WTC11 (cell line): ENCODE measurements at regions not wholly inside any gene's neighbourhood (a gene's known extent, or its start where the extent isn't known, plus 50 kb on each side); places are given as distances from the start of the nearest gene placed in this dataset.

ENCODE experiments used
- ATAC-seq: fragments of 200-7000 bp; cut with Tn5 transposase; 2 replicates; pipeline ENCODE4 v1.10.0; 2021; ENCODE audit warnings: mild to moderate bottlenecking, moderate library complexity
- CTCF ChIA-PET: fragments of 300-600 bp; sonication (Branson Sonifier 250); formaldehyde crosslinking; loops from one replicate; lab custom pipeline; 2021; ENCODE audit warnings: antibody characterized with exemption; lab: Charles Lee
- POLR2A ChIA-PET: fragments of 350-600 bp; sonication (Branson Sonifier 250); formaldehyde crosslinking; loops from one replicate; lab custom pipeline; 2021; ENCODE audit warnings: antibody characterized with exemption; lab: Charles Lee
- DNase-seq: peaks from one replicate; pipeline ENCODE4 v3.0.0; 2021; ENCODE audit warnings: low spot score
- H3K27ac Mint-ChIP-seq: 2 replicates; pipeline ENCODE4 v1.8.0; 2021; ENCODE audit warnings: mixed read lengths
- H3K27me3 Mint-ChIP-seq: 2 replicates; pipeline ENCODE4 v1.8.0; 2021; ENCODE audit warnings: low read depth, mild to moderate bottlenecking, moderate library complexity, mixed read lengths
- H3K36me3 Mint-ChIP-seq: 2 replicates; pipeline ENCODE4 v1.8.0; 2021; ENCODE audit warnings: mixed read lengths
- H3K4me1 Mint-ChIP-seq: 2 replicates; pipeline ENCODE4 v1.8.0; 2022; ENCODE audit warnings: mixed read lengths
- H3K4me3 Mint-ChIP-seq: 2 replicates; pipeline ENCODE4 v1.8.0; 2021; ENCODE audit warnings: mild to moderate bottlenecking, moderate library complexity, mixed read lengths
- H3K9me3 Mint-ChIP-seq: 2 replicates; pipeline ENCODE4 v1.8.0; 2021; ENCODE audit warnings: mixed read lengths
- CBFB ChIP-seq: sonication (generic); formaldehyde crosslinking; IDR thresholded peaks from 2 replicates; pipeline ENCODE4 v1.8.1; 2022; ENCODE audit warnings: mild to moderate bottlenecking, low read depth, missing genetic modification reagents
- CREM ChIP-seq: sonication (generic); formaldehyde crosslinking; IDR thresholded peaks from 2 replicates; pipeline ENCODE4 v1.8.1; 2022; ENCODE audit warnings: mild to moderate bottlenecking, missing genetic modification reagents, moderate library complexity
- EMX1 ChIP-seq: fragments of 250-450 bp; sonication (Bioruptor Pico); IDR thresholded peaks from 2 replicates; pipeline ENCODE4 v1.8.0; 2021; ENCODE audit warnings: mild to moderate bottlenecking
- GRHL2 ChIP-seq: fragments of 250-450 bp; sonication (Bioruptor Pico); IDR thresholded peaks from 2 replicates; pipeline ENCODE4 v1.8.0; 2022; ENCODE audit warnings: mild to moderate bottlenecking, moderate library complexity; ENCODE audit not compliant: insufficient replicate concordance, severe bottlenecking
- NFE2L1 ChIP-seq: sonication (generic); formaldehyde crosslinking; IDR thresholded peaks from 2 replicates; pipeline ENCODE4 v1.8.1; 2023; ENCODE audit warnings: missing genetic modification reagents
- OVOL2 ChIP-seq: fragments of 250-450 bp; sonication (Bioruptor Pico); IDR thresholded peaks from 2 replicates; pipeline ENCODE4 v1.9.0; 2021; ENCODE audit warnings: mild to moderate bottlenecking, borderline replicate concordance
- SOX15 ChIP-seq: fragments of 250-450 bp; sonication (Bioruptor Pico); IDR thresholded peaks from 2 replicates; pipeline ENCODE4 v1.9.0; 2021; ENCODE audit warnings: mild to moderate bottlenecking
- TCF7 ChIP-seq: sonication (generic); formaldehyde crosslinking; IDR thresholded peaks from 2 replicates; pipeline ENCODE4 v1.8.0; 2022; ENCODE audit warnings: mild to moderate bottlenecking, low read depth, missing genetic modification reagents, moderate library complexity
- TEAD4 ChIP-seq: sonication (generic); formaldehyde crosslinking; IDR thresholded peaks from 2 replicates; pipeline ENCODE4 v1.8.0; 2022; ENCODE audit warnings: mild to moderate bottlenecking, missing genetic modification reagents
- ZNF232 ChIP-seq: sonication (generic); formaldehyde crosslinking; IDR thresholded peaks from 2 replicates; pipeline ENCODE4 v1.8.0; 2022; ENCODE audit warnings: mild to moderate bottlenecking, missing genetic modification reagents
- ZNF317 ChIP-seq: sonication (generic); formaldehyde crosslinking; IDR thresholded peaks from 2 replicates; pipeline ENCODE4 v1.8.1; 2023; ENCODE audit warnings: low read depth, mild to moderate bottlenecking, moderate library complexity, missing genetic modification reagents, borderline replicate concordance
- TF ChIP-seq, protein P1 (sequence below): fragments of 250-450 bp; sonication (Bioruptor Pico); IDR thresholded peaks from 2 replicates; pipeline ENCODE4 v2.1.2; 2022; ENCODE audit warnings: mild to moderate bottlenecking, moderate library complexity
- TF ChIP-seq, protein P2 (sequence below): sonication (generic); formaldehyde crosslinking; IDR thresholded peaks from 2 replicates; pipeline ENCODE4 v1.8.1; 2022; ENCODE audit warnings: missing genetic modification reagents, borderline replicate concordance
- TF ChIP-seq, protein P3 (sequence below): fragments of 250-450 bp; sonication (Bioruptor Pico); IDR thresholded peaks from 2 replicates; pipeline ENCODE4 v1.9.0; 2021; ENCODE audit warnings: mild to moderate bottlenecking, borderline replicate concordance
- TF ChIP-seq, protein P4 (sequence below): sonication (generic); formaldehyde crosslinking; IDR thresholded peaks from 2 replicates; pipeline ENCODE4 v1.8.1; 2023; ENCODE audit warnings: mild to moderate bottlenecking, missing genetic modification reagents, moderate library complexity
- TF ChIP-seq, protein P5 (sequence below): sonication (generic); formaldehyde crosslinking; IDR thresholded peaks from 2 replicates; pipeline ENCODE4 v1.8.0; 2022; ENCODE audit warnings: mild to moderate bottlenecking, missing genetic modification reagents
- TF ChIP-seq, protein P6 (sequence below): fragments of 200-600 bp; IDR thresholded peaks from 2 replicates; pipeline ENCODE4 v1.8.0; 2022; ENCODE audit warnings: antibody characterized with exemption

DNA sequence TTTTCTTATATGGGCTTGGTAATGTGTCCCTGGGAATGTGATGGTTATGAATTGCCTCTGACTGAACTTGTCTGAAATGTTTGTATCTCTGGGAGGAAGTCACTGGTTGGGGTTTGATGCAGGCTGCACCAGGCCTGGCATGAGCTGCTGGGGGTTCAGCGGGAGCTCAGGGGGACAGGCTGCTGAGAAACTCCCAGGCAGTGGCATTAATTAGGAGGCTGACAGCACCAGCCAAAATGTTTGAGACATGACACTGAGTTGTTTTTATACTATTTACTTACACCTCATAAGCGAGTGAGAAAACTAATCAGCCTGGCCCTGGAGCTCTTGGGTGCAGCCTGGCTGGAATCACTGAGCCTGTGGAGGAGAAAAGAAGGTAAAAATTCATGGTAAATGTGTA lies 124.1 kb upstream of the SORCS3 start:
- DNase-seq = no peak
- ChIA-PET CTCF (no interaction called here), POLR2A (no interaction called here)
- Mint-ChIP-seq H3K36me3 (no peaks in the 10 kb centered on the region), H3K27ac (no peak overlapping the region), H3K4me1 (peaks cover 29% of the 10 kb centered on the region), H3K9me3 (no peaks in the 10 kb centered on the region), H3K27me3 (no peaks in the 10 kb centered on the region; the same call in 1 of the 2 replicates), H3K4me3 (no peak overlapping the region)
- no peak for TF ChIP-seq TEAD4 (CRISPR knock-in tag)
- no peak for ATAC-seq

DNA sequence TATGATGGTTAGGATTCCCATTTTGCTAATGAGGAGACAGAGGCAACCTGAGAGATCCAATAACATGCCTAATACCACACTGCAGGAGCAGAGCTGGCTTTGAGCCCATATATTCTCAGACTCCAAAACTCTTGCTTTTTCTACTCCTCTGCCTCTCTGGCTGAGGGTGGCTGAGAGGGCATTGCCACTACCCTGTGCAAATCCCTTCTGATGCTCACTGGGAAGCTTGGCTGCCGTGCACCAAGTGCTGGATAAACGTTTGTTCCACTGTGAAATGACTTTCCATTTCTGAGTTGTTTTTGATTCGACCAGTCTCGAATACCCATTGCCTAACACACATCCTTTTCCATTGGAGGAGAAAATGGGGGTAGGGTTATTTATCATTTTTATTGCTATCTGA lies 123.1 kb upstream of the SORCS3 start:
- Mint-ChIP-seq H3K27ac (no peak overlapping the region), H3K4me1 (peaks cover 21% of the 10 kb centered on the region), H3K9me3 (no peaks in the 10 kb centered on the region), H3K27me3 (no peaks in the 10 kb centered on the region; the same call in 1 of the 2 replicates), H3K4me3 (no peak overlapping the region), H3K36me3 (no peaks in the 10 kb centered on the region)
- TF ChIP-seq SOX15 (CRISPR knock-in tag) = no peak
- TF ChIP-seq, protein P1, sequence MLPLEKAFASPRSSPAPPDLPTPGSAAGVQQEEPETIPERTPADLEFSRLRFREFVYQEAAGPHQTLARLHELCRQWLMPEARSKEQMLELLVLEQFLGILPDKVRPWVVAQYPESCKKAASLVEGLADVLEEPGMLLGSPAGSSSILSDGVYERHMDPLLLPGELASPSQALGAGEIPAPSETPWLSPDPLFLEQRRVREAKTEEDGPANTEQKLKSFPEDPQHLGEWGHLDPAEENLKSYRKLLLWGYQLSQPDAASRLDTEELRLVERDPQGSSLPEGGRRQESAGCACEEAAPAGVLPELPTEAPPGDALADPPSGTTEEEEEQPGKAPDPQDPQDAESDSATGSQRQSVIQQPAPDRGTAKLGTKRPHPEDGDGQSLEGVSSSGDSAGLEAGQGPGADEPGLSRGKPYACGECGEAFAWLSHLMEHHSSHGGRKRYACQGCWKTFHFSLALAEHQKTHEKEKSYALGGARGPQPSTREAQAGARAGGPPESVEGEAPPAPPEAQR (CRISPR knock-in tag) = no peak
- TF ChIP-seq, protein P2, sequence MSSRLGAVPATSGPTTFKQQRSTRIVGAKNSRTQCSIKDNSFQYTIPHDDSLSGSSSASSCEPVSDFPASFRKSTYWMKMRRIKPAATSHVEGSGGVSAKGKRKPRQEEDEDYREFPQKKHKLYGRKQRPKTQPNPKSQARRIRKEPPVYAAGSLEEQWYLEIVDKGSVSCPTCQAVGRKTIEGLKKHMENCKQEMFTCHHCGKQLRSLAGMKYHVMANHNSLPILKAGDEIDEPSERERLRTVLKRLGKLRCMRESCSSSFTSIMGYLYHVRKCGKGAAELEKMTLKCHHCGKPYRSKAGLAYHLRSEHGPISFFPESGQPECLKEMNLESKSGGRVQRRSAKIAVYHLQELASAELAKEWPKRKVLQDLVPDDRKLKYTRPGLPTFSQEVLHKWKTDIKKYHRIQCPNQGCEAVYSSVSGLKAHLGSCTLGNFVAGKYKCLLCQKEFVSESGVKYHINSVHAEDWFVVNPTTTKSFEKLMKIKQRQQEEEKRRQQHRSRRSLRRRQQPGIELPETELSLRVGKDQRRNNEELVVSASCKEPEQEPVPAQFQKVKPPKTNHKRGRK (CRISPR knock-in tag) = no peak
- TF ChIP-seq, protein P3, sequence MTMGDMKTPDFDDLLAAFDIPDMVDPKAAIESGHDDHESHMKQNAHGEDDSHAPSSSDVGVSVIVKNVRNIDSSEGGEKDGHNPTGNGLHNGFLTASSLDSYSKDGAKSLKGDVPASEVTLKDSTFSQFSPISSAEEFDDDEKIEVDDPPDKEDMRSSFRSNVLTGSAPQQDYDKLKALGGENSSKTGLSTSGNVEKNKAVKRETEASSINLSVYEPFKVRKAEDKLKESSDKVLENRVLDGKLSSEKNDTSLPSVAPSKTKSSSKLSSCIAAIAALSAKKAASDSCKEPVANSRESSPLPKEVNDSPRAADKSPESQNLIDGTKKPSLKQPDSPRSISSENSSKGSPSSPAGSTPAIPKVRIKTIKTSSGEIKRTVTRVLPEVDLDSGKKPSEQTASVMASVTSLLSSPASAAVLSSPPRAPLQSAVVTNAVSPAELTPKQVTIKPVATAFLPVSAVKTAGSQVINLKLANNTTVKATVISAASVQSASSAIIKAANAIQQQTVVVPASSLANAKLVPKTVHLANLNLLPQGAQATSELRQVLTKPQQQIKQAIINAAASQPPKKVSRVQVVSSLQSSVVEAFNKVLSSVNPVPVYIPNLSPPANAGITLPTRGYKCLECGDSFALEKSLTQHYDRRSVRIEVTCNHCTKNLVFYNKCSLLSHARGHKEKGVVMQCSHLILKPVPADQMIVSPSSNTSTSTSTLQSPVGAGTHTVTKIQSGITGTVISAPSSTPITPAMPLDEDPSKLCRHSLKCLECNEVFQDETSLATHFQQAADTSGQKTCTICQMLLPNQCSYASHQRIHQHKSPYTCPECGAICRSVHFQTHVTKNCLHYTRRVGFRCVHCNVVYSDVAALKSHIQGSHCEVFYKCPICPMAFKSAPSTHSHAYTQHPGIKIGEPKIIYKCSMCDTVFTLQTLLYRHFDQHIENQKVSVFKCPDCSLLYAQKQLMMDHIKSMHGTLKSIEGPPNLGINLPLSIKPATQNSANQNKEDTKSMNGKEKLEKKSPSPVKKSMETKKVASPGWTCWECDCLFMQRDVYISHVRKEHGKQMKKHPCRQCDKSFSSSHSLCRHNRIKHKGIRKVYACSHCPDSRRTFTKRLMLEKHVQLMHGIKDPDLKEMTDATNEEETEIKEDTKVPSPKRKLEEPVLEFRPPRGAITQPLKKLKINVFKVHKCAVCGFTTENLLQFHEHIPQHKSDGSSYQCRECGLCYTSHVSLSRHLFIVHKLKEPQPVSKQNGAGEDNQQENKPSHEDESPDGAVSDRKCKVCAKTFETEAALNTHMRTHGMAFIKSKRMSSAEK (CRISPR knock-in tag) = no peak
- ATAC-seq (no peak), DNase-seq (no peak)
- ChIA-PET CTCF (no interaction called here), POLR2A (interaction anchor here (1.5 kb wide), 1 partner anchor 42 kb away, joined by 4 read pairs; no protein-coding TSS in a partner anchor)

DNA sequence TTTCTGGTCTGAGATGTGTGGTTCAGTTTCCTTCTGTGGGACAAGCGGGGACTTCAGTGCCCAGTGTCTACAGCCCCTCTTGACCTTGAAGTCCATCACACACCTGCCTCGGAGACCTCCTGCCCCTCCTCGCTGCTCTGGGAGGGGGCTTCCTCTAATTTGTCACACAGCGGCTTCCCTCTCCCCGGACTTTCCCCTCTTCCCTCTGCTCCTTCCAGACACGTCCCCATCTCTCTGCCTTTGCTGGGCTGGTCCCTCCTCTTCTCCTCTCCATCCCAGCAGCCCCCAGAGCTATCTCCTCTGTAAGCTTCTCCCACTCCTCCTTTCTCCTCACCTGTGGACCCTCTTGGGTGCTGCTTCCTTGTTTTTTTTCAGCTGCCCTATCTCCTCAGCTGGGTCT lies 122.2 kb upstream of the SORCS3 start:
- no peak overlapping the region for H3K4me3 Mint-ChIP-seq
- ChIA-PET CTCF (interaction anchor here (0.5 kb wide), 1 partner anchor 95 kb away, joined by 4 read pairs; no protein-coding TSS in a partner anchor), POLR2A (interaction anchor here (1.5 kb wide), 1 partner anchor 43 kb away, joined by 4 read pairs; no protein-coding TSS in a partner anchor)
- no peak for ATAC-seq
- H3K27ac Mint-ChIP-seq = no peak overlapping the region
- no peaks in the 10 kb centered on the region; the same call in 1 of the 2 replicates for H3K27me3 Mint-ChIP-seq
- no peak for DNase-seq
- peaks cover 14% of the 10 kb centered on the region for H3K4me1 Mint-ChIP-seq
- no peaks in the 10 kb centered on the region for H3K9me3 Mint-ChIP-seq
- no peaks in the 10 kb centered on the region for H3K36me3 Mint-ChIP-seq
- no peak for TF ChIP-seq CBFB (CRISPR knock-in tag)
- no peak for TF ChIP-seq EMX1 (CRISPR knock-in tag)
- TF ChIP-seq, protein P4, sequence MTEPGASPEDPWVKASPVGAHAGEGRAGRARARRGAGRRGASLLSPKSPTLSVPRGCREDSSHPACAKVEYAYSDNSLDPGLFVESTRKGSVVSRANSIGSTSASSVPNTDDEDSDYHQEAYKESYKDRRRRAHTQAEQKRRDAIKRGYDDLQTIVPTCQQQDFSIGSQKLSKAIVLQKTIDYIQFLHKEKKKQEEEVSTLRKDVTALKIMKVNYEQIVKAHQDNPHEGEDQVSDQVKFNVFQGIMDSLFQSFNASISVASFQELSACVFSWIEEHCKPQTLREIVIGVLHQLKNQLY (CRISPR knock-in tag) = no peak
- TF ChIP-seq, protein P1 (CRISPR knock-in tag) = no peak
- no peak for TF ChIP-seq ZNF232 (CRISPR knock-in tag)
- TF ChIP-seq TCF7 = no peak
- TF ChIP-seq CREM (CRISPR knock-in tag) = no peak
- no peak for TF ChIP-seq GRHL2 (CRISPR knock-in tag)
- TF ChIP-seq NFE2L1 (CRISPR knock-in tag) = no peak
- no peak for TF ChIP-seq OVOL2 (CRISPR knock-in tag)
- TF ChIP-seq, protein P5, sequence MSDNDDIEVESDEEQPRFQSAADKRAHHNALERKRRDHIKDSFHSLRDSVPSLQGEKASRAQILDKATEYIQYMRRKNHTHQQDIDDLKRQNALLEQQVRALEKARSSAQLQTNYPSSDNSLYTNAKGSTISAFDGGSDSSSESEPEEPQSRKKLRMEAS (CRISPR knock-in tag) = no peak
- TF ChIP-seq, protein P6, sequence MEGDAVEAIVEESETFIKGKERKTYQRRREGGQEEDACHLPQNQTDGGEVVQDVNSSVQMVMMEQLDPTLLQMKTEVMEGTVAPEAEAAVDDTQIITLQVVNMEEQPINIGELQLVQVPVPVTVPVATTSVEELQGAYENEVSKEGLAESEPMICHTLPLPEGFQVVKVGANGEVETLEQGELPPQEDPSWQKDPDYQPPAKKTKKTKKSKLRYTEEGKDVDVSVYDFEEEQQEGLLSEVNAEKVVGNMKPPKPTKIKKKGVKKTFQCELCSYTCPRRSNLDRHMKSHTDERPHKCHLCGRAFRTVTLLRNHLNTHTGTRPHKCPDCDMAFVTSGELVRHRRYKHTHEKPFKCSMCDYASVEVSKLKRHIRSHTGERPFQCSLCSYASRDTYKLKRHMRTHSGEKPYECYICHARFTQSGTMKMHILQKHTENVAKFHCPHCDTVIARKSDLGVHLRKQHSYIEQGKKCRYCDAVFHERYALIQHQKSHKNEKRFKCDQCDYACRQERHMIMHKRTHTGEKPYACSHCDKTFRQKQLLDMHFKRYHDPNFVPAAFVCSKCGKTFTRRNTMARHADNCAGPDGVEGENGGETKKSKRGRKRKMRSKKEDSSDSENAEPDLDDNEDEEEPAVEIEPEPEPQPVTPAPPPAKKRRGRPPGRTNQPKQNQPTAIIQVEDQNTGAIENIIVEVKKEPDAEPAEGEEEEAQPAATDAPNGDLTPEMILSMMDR = no peak
- no peak for TF ChIP-seq ZNF317 (CRISPR knock-in tag)
